HEK293 (cell line): ENCODE measurements at regions not wholly inside any gene's neighbourhood (a gene's known extent, or its start where the extent isn't known, plus 50 kb on each side); places are given as distances from the start of the nearest gene placed in this dataset.

Experiments
- CTCF ChIP-seq: fragments of 450-650 bp; formaldehyde crosslinking; IDR thresholded peaks from 2 replicates; pipeline ENCODE4 v1.5.1; 2016; ENCODE audit warnings: missing biosample characterization, missing genetic modification characterization
- FEZF1 ChIP-seq: fragments of 450-650 bp; formaldehyde crosslinking; IDR thresholded peaks from 2 replicates; pipeline ENCODE4 v1.5.1; 2016; ENCODE audit warnings: missing biosample characterization, missing genetic modification characterization
- GLI4 ChIP-seq: fragments of 450-650 bp; formaldehyde crosslinking; IDR thresholded peaks from 2 replicates; pipeline ENCODE4 v1.5.1; 2016; ENCODE audit warnings: missing biosample characterization, missing genetic modification characterization
- REST ChIP-seq: fragments of 450-650 bp; formaldehyde crosslinking; IDR thresholded peaks from 2 replicates; pipeline ENCODE4 v1.5.1; 2016; ENCODE audit warnings: missing biosample characterization, missing genetic modification characterization
- ZBTB21 ChIP-seq: fragments of 450-650 bp; formaldehyde crosslinking; IDR thresholded peaks from 2 replicates; pipeline ENCODE4 v1.5.1; 2017; ENCODE audit warnings: missing biosample characterization, missing genetic modification characterization
- ZBTB7A ChIP-seq: fragments of 450-650 bp; formaldehyde crosslinking; IDR thresholded peaks from 2 replicates; pipeline ENCODE4 v1.5.1; 2016; ENCODE audit warnings: low read depth, missing biosample characterization, missing genetic modification characterization
- ZNF121 ChIP-seq: fragments of 450-650 bp; formaldehyde crosslinking; IDR thresholded peaks from 2 replicates; pipeline ENCODE4 v1.5.1; 2016; ENCODE audit warnings: missing biosample characterization, missing genetic modification characterization
- ZNF24 ChIP-seq: fragments of 450-650 bp; formaldehyde crosslinking; IDR thresholded peaks from 2 replicates; pipeline ENCODE4 v1.5.1; 2016; ENCODE audit warnings: missing biosample characterization, missing genetic modification characterization
- ZNF274 ChIP-seq, 2 experiments: fragments of 200-500 bp in 1 of 2; fragments of 450-650 bp in 1 of 2; sonication (Bioruptor generic) in 1 of 2; formaldehyde crosslinking in 1 of 2; IDR thresholded peaks; 2 replicates each; pipeline versions ENCODE4 v1.5.1 to v1.6.1; 2014 to 2016; ENCODE audit warnings: borderline replicate concordance in 1 of 2, inconsistent platforms in 1 of 2, low read length in 1 of 2, missing biosample characterization in 1 of 2, missing genetic modification characterization in 1 of 2
- ZNF416 ChIP-seq: fragments of 450-650 bp; formaldehyde crosslinking; IDR thresholded peaks from 2 replicates; pipeline ENCODE4 v1.5.1; 2016; ENCODE audit warnings: missing biosample characterization, missing genetic modification characterization
- ZNF544 ChIP-seq: fragments of 450-650 bp; formaldehyde crosslinking; IDR thresholded peaks from 2 replicates; pipeline ENCODE4 v1.5.0; 2017; ENCODE audit warnings: missing biosample characterization, missing genetic modification characterization
- TF ChIP-seq, protein P1 (sequence below): fragments of 450-650 bp; formaldehyde crosslinking; IDR thresholded peaks from 2 replicates; pipeline ENCODE4 v1.5.1; 2016; ENCODE audit warnings: missing biosample characterization, missing genetic modification characterization, low read depth
- TF ChIP-seq, protein P2 (sequence below): fragments of 450-650 bp; formaldehyde crosslinking; conservative IDR thresholded peaks from 2 replicates; pipeline ENCODE4 v1.5.1; 2016; ENCODE audit warnings: low read depth, missing biosample characterization, missing genetic modification characterization
- TF ChIP-seq, protein P3 (sequence below): fragments of 450-650 bp; formaldehyde crosslinking; IDR thresholded peaks from 2 replicates; pipeline ENCODE4 v1.5.1; 2016; ENCODE audit warnings: missing biosample characterization, missing genetic modification characterization

DNA sequence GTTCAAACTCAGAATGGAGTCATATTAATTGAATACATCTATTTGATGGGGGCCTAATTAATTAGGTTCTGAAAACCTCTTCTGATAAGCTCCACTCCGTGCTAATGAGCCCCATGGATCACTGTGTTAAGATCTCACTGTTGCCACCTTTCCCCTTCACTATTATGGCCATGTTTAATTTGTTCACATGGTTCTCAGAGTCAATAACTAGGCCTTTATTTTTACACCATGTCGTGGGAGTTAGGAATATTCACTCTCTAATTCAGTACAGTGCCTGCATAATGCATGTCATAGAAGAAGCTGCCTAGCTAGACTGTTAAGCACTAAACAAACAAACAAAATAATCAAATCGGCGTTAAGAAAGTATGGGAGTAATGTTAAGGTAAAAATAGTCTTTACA, 84.9 kb downstream of the EDEM1 start:
- TF ChIP-seq GLI4 (tag by site-specific recombination) (no peak), CTCF (tag by site-specific recombination) (no peak), ZBTB21 (tag by site-specific recombination) (no peak), ZNF544 (no peak), ZNF274 (IDR thresholded peaks at IDR 0.05; ENCODE audit: low read length) (no peak), ZNF274 (tag by site-specific recombination; IDR thresholded peaks at IDR 0.05; ENCODE audit: borderline replicate concordance) (no peak), ZNF416 (tag by site-specific recombination) (no peak), FEZF1 (tag by site-specific recombination) (no peak), ZNF24 (tag by site-specific recombination) (no peak), ZNF121 (tag by site-specific recombination) (no peak), REST (tag by site-specific recombination) (no peak), ZBTB7A (tag by site-specific recombination) (no peak)
- TF ChIP-seq, protein P1, sequence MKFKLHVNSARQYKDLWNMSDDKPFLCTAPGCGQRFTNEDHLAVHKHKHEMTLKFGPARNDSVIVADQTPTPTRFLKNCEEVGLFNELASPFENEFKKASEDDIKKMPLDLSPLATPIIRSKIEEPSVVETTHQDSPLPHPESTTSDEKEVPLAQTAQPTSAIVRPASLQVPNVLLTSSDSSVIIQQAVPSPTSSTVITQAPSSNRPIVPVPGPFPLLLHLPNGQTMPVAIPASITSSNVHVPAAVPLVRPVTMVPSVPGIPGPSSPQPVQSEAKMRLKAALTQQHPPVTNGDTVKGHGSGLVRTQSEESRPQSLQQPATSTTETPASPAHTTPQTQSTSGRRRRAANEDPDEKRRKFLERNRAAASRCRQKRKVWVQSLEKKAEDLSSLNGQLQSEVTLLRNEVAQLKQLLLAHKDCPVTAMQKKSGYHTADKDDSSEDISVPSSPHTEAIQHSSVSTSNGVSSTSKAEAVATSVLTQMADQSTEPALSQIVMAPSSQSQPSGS (tag by site-specific recombination): no peak
- TF ChIP-seq, protein P2, sequence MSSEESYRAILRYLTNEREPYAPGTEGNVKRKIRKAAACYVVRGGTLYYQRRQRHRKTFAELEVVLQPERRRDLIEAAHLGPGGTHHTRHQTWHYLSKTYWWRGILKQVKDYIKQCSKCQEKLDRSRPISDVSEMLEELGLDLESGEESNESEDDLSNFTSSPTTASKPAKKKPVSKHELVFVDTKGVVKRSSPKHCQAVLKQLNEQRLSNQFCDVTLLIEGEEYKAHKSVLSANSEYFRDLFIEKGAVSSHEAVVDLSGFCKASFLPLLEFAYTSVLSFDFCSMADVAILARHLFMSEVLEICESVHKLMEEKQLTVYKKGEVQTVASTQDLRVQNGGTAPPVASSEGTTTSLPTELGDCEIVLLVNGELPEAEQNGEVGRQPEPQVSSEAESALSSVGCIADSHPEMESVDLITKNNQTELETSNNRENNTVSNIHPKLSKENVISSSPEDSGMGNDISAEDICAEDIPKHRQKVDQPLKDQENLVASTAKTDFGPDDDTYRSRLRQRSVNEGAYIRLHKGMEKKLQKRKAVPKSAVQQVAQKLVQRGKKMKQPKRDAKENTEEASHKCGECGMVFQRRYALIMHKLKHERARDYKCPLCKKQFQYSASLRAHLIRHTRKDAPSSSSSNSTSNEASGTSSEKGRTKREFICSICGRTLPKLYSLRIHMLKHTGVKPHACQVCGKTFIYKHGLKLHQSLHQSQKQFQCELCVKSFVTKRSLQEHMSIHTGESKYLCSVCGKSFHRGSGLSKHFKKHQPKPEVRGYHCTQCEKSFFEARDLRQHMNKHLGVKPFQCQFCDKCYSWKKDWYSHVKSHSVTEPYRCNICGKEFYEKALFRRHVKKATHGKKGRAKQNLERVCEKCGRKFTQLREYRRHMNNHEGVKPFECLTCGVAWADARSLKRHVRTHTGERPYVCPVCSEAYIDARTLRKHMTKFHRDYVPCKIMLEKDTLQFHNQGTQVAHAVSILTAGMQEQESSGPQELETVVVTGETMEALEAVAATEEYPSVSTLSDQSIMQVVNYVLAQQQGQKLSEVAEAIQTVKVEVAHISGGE (tag by site-specific recombination): no peak
- TF ChIP-seq, protein P3, sequence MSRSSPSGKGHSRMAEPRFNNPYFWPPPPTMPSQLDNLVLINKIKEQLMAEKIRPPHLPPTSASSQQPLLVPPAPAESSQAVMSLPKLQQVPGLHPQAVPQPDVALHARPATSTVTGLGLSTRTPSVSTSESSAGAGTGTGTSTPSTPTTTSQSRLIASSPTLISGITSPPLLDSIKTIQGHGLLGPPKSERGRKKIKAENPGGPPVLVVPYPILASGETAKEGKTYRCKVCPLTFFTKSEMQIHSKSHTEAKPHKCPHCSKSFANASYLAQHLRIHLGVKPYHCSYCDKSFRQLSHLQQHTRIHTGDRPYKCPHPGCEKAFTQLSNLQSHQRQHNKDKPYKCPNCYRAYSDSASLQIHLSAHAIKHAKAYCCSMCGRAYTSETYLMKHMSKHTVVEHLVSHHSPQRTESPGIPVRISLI (tag by site-specific recombination): no peak
